ENCODE measurements at regions not wholly inside any gene's neighbourhood (a gene's known extent, or its start where the extent isn't known, plus 50 kb on each side); places are given as distances from the start of the nearest gene placed in this dataset.

- no peak overlapping the region for H3K27ac Mint-ChIP-seq
Observed at GRCh38 chr3:148646126-148646665, 51.5 kb upstream of the AGTR1 start.

More at GRCh38 chr3:148646126-148646665, 51.5 kb upstream of the AGTR1 start:
- no peak for DNase-seq
- H3K27me3 Mint-ChIP-seq = no peaks in the 10 kb centered on the region
- CTCF ChIA-PET = no interaction called here
- H3K9me3 Mint-ChIP-seq = no peaks in the 10 kb centered on the region
- no peak overlapping the region for H3K4me3 Mint-ChIP-seq
- no peaks in the 10 kb centered on the region for H3K36me3 Mint-ChIP-seq (ENCODE audit: low read depth)
- no peaks in the 10 kb centered on the region for H3K4me1 Mint-ChIP-seq
- POLR2A ChIA-PET = no interaction called here

All from activated CD4-positive, alpha-beta memory T cell treated with anti-CD3 and anti-CD28 coated beads, Interleukin-2, amount 10 ng/mL, durations not matched to agents 7 days and 5 days (primary cell).